SIG-M5 treated with dmso at 0.1 percent for 504 hours (cell line): ENCODE measurements at regions not wholly inside any gene's neighbourhood (a gene's known extent, or its start where the extent isn't known, plus 50 kb on each side); places are given as distances from the start of the nearest gene placed in this dataset.

Experiments used
- DNase-seq: peaks from one replicate; lab custom pipeline; 2025; ENCODE audit not compliant: unreplicated experiment; lab: John Stamatoyannopoulos, UW

DNA sequence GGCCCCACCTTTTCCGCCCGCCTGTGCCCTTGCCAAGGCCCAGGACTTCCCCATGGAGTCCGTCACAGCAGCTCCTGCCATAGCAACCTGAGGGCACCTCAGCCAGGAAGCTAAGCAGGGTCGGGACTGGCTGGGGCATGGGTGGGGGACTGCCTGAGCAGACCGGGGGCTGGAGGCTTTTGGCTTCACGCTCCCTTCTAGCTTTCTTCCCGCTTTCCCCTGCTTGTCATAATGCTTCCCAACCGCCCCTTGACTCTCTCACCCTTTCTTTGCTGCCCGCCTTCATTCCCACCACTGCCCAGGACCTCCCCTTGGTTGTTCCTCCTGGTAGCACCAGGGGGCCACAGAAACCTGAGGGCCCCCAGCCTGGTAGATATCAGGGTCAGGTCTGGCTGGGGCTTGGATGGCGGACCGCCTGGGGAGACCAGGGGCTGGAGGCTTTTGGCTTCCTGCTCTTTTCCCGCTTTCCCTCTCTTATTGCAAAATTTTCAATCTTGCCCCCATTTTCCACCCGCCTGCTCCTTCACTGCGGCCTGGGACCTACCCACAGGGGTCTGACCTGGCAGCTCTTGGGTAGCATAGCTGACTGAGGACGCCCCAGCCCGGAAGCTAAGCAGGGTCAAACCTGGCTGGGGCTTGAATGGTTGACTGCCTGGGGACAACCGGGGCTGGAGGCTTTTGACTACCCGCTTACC lies 2287.7 kb downstream of the TP53TG3F start:
- no peak for DNase-seq

GRCh38 chr16:35747658-35748455 lies 2288.4 kb downstream of the TP53TG3F start:
- DNase-seq: no peak

DNA sequence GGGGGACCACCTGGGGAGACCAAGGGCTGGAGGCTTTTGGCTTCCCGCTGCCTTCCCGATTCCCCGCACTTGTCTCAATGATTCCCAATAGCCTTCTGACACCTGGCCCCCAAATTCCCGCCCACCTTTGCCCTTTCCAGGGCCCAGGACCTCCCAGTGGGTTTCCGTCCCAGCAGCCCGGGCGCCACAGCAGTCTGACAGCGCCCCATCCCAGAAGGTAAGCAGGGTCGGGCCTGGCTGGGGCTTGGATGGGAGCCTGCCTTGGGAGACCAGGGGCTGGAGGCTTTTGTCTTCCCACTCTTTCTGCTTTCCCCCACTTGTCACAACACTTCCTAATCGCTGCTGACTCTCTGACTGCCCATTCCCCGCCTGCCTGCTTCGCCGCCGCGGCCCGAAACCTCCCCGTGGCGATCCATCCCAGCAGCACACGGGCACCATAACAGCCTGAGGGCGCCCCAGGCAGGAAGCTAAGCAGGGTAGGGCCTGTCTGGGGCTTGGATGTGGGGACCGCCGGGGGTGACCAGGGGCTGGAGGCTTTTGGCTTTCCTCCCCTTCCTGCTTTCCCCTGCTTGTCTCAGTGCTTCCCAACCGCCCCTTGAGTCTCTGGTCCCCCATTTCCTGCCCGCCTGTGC lies 2289.3 kb downstream of the TP53TG3F start:
- DNase-seq: no peak

DNA sequence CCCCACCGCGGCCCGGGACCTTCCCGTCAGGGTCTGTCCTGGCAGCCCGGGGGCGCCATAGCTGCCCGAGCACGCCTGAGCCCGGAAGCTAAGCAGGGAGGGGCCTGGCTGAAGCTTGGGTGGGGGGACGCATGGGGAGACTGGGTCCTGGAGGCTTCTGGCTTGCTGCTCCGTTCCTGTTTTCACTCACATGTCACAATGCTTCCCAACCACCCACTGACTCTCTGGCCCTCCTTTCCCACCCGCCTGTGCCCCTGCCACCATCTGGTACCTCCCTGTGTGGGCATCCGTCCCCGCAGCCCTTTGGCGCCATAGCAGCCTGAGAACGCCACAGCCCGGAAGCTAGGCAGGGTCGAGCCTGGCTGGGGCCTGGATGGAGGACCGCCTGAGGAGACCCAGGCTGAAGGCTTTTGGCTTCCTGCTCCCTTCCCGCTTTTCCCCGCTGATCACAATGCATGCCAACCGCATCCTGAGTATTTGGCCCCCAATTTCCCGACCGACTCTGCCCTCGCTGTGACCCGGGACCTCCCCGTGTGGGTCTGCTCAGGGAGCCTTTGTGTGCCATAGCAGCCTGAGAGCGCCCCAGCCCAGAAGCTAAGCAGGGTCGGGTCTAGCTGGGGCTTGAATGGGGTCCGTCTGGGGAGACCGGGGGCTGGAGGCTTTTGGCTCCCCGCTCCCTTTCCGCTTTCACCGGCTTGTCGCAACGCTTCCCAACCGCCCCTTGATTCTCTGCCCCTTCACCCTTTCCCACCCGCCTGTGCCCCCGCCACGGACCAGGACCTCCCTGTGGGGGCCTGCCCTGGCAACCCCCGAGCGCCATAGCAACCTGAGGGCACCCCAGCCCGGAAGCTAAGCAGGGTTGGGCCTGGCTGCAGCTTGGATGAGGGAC lies 2290.1 kb downstream of the TP53TG3F start:
- DNase-seq: no peak

DNA sequence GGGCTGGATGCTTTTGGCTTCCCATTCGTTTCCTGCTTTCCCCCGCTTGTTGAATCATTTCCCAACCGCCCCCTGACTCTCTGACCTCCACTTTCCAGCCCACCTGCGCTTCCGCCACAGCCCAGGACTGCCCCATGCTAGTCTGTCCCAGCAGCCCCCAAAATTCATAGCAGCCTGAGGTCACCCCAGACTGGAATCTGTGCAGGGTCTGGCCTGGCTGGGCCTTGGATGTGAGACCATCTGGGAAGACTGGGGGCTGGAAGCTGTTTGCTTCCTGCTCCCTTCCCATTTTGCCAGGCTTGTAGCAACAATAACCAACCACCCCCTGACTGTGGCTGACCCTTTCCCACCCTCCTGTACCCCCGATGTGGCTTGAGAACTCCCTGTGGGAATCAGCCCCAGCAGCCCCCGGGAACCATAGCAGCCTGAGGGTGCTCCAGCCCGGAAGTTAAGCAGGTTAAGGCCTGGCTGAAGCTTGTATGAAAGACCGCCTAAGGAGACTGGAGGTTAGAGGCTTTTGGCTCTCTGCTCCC lies 2290.8 kb downstream of the TP53TG3F start:
- no peak for DNase-seq

- no peak for DNase-seq
Observed at GRCh38 chr16:35750701-35751104, 2291.3 kb downstream of the TP53TG3F start.

- no peak for DNase-seq
Observed at GRCh38 chr16:35751191-35751941, 2292.0 kb downstream of the TP53TG3F start.

- no peak for DNase-seq
Observed at GRCh38 chr16:35752012-35752772, 2292.8 kb downstream of the TP53TG3F start.

DNA sequence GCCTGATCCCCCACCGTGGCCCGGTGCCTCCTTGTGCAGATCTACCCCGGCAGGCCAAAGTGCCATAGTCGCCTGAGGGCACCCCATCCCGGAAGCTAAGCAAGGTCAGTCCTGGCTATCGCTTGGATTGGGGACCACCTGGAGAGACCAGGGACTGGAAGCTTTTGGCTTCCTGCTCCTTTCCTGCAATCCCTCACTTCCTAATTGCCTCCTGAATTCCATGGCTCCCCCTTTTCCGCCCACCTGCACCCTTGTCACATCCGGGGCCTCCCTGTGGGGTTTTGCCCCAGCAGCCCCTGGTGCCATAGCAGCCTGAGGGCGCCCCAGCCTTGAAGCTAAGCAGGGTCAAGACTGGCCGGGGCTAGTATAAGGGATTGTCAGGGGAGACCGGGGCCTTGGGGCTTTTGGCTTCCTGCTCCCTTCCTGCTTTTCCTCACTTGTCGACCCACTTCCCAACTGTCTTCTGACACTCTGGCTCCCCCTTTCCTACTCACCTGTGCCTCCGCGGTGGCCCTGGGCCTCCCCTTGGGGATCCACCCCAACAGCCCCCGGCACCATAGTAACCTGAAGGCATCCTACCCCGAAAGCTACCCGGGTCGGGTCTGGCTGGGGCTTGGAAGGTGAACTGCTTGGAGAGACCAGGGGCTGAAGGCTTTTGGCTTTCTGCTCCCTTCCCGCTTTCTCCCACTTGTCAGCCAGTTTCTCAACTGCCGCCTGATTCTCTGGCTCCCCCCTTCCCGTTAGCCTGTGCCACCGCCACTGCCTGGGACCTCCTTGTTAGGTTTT lies 2293.6 kb downstream of the TP53TG3F start:
- DNase-seq: no peak

DNA sequence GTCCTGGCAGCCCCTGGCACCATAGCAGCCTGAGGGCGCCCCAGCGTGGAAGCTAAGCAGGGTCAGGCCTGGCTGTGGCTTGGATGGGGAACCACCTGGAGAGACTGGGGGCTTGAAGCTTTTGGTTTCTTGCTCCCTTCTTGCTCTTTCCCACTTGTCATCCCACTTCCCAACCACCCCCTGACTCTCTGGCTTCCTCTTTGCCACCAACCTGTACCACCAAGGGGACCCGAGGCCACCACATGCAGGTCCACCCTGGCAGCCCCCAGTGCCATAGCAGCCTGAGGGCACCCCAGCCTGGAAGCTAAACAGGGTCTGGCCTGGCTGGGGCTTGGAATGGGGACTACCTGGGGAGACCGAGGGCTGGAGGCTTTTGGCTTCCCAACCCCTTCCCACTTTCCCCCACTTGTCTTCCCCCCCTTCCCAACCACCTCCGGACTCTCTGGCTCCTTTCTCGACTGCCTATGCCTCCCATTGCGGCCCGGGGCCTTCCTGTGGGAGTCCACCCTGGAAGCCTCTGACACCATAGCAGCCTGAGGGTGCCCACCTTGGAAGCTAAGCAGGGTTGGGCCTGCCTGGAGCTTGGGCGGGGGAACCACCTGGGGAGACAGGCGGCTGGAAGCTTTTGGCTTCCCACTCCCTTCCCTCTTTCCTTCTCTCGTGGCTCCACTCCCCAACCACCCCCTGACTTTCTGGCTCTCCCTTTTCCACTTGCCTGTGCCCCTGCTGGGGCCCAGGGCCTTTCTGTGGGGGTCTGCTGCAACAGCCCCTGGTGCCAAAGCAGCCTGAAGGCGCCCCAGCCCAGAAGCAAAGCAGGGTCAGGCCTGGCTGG lies 2294.4 kb downstream of the TP53TG3F start:
- DNase-seq: no peak

GRCh38 chr16:35754391-35755369 lies 2295.3 kb downstream of the TP53TG3F start:
- DNase-seq: no peak

DNA sequence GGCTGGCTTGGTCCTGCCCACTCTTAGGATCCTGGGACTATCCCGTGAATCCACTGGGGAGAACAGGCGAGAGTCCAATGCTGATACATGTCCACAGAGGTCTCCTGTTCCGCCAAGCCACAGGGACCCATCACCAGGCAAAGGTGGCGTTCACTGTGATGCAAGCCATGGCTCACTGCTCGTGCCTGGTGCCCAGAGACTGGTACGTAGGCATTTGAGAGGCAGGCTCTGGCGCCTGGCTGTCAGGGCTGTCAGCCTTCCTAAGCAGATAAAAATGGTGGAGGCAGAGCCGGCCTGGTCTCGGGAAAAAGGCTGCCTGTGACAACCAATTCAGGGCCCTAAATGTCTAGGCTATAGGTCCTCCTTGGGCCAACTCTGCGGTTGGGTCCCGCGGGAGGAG lies 2329.0 kb downstream of the TP53TG3F start:
- no peak for DNase-seq

- DNase-seq: no peak
Observed at GRCh38 chr16:35792516-35793285, 2333.3 kb downstream of the TP53TG3F start.

GRCh38 chr16:35793601-35794000 lies 2334.2 kb downstream of the TP53TG3F start:
- no peak for DNase-seq

DNA sequence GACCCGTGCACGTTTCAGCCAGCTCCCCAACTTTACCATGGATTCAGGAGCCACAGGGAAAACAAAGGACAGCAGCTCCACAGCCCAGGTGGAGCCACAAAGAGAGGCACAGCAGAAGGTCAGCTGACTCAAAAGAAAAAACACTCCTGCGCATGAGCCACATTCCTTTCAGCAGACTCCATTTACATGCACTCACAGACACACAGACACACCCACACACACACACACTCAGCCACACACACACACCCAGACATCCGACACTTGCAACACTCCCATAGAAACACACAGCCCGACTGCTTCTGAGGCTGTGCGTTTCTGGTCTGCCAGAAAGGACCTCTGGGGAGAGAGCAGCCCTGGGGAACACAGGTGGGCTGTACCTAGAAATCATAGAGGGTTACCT lies 2335.5 kb downstream of the TP53TG3F start:
- no peak for DNase-seq
